ENCODE measurements at regions not wholly inside any gene's neighbourhood (a gene's known extent, or its start where the extent isn't known, plus 50 kb on each side); places are given as distances from the start of the nearest gene placed in this dataset.

DNA sequence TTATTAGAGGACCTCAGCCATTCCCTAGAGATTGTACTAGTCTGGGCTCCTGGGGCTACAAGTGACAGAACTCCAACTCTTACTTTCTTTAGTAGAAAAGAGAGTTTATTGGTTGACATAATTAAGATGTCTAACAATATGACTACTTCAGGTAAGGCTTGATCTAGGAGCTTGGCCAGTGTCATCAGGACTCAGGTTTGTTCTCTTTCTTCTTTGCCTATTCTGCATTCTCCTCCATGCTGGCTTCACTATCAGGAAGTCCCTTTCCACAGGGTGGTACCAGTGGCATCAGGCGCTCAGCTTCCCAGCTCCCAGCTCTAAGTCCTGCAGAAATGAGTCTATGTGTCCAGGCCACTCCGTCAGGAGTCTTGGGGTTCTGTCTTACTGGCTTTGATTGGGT, 286.1 kb upstream of the EEF2KMT start:
- Histone ChIP-seq H3K27me3 (ENCODE audit: low read length) (no peaks in the 10 kb centered on the region), H3K9me3 (ENCODE audit: insufficient read depth, low read length) (no peaks in the 10 kb centered on the region), H4K20me1 (ENCODE audit: low read depth, low read length) (no peaks in the 10 kb centered on the region), H3K9ac (ENCODE audit: low read length) (no peak overlapping the region), H2AFZ (ENCODE audit: low read depth, low read length, severe bottlenecking) (no peak overlapping the region), H3K4me2 (ENCODE audit: low read depth, low read length, poor library complexity, severe bottlenecking) (no peak overlapping the region), H3K9me2 (replicated peaks; ENCODE audit: insufficient read depth, low read length) (no peaks in the 10 kb centered on the region), H3K27ac (ENCODE audit: low read depth, low read length) (no peak overlapping the region), H3K36me3 (ENCODE audit: low read length) (no peaks in the 10 kb centered on the region), H3F3A (ENCODE audit: insufficient read depth) (no peaks in the 10 kb centered on the region), H3K79me2 (ENCODE audit: insufficient read depth, low read length) (no peaks in the 10 kb centered on the region), H3K4me3 (ENCODE audit: insufficient read depth, low read length, poor library complexity, severe bottlenecking) (no peak overlapping the region)
- TF ChIP-seq, protein P1, sequence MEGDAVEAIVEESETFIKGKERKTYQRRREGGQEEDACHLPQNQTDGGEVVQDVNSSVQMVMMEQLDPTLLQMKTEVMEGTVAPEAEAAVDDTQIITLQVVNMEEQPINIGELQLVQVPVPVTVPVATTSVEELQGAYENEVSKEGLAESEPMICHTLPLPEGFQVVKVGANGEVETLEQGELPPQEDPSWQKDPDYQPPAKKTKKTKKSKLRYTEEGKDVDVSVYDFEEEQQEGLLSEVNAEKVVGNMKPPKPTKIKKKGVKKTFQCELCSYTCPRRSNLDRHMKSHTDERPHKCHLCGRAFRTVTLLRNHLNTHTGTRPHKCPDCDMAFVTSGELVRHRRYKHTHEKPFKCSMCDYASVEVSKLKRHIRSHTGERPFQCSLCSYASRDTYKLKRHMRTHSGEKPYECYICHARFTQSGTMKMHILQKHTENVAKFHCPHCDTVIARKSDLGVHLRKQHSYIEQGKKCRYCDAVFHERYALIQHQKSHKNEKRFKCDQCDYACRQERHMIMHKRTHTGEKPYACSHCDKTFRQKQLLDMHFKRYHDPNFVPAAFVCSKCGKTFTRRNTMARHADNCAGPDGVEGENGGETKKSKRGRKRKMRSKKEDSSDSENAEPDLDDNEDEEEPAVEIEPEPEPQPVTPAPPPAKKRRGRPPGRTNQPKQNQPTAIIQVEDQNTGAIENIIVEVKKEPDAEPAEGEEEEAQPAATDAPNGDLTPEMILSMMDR (IDR thresholded peaks at IDR 0.05; ENCODE audit: insufficient read depth, low read length, poor library complexity, severe bottlenecking): no peak
- no peak for TF ChIP-seq EZH2phosphoT487 (conservative IDR thresholded peaks at IDR 0.05; ENCODE audit: low read length)

DNA sequence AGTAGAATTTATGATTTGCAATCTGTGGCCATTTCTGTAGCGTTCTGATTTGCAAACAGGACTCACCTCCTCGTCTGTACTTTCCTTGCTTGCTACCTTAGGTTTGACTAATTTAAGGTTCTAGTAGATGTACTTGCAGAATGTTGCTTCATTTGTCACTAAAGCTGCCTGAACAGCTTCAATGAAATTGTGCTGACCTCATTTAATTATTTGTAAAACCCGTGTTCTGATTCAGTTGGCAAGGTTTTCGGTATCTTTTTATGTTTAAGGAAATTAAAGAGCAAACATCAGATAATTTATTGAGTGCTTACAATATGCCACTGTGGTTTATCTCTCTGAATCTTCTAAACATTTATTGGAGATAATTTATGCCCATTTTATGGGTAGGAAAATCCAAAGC, 284.9 kb upstream of the EEF2KMT start:
- Histone ChIP-seq H3K36me3 (ENCODE audit: low read length) (no peaks in the 10 kb centered on the region), H3K27me3 (ENCODE audit: low read length) (no peaks in the 10 kb centered on the region), H3F3A (ENCODE audit: insufficient read depth) (no peaks in the 10 kb centered on the region), H3K79me2 (ENCODE audit: insufficient read depth, low read length) (no peaks in the 10 kb centered on the region), H3K9ac (ENCODE audit: low read length) (no peak overlapping the region), H3K27ac (ENCODE audit: low read depth, low read length) (no peak overlapping the region), H3K9me3 (ENCODE audit: insufficient read depth, low read length) (no peaks in the 10 kb centered on the region), H3K4me2 (ENCODE audit: low read depth, low read length, poor library complexity, severe bottlenecking) (no peak overlapping the region), H3K9me2 (replicated peaks; ENCODE audit: insufficient read depth, low read length) (no peaks in the 10 kb centered on the region), H3K4me3 (ENCODE audit: insufficient read depth, low read length, poor library complexity, severe bottlenecking) (no peak overlapping the region), H4K20me1 (ENCODE audit: low read depth, low read length) (no peaks in the 10 kb centered on the region), H2AFZ (ENCODE audit: low read depth, low read length, severe bottlenecking) (no peak overlapping the region)
- TF ChIP-seq, protein P1 (IDR thresholded peaks at IDR 0.05; ENCODE audit: insufficient read depth, low read length, poor library complexity, severe bottlenecking): no peak
- no peak for TF ChIP-seq EZH2phosphoT487 (conservative IDR thresholded peaks at IDR 0.05; ENCODE audit: low read length)

DNA sequence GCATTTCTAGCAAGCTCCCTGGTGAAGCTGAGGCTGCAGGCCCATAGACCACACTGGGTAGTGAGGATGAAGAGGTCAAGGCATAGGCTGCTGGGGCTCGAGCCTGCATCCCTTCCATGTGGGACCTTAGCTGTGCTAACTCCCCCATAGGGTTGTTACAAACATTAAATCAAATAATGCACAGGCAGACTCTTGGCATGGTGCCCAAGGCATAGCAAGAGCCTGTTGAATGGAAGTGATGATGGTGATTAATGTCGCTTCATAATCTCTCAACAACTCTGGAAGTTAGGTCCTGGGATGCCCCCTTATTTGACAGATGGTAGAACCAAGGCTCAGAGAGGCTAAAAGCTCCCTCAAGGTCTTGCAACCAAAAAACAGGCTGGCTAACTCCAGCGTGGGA, 283.9 kb upstream of the EEF2KMT start:
- Histone ChIP-seq H3K9ac (ENCODE audit: low read length) (no peak overlapping the region), H4K20me1 (ENCODE audit: low read depth, low read length) (no peaks in the 10 kb centered on the region), H3K4me3 (ENCODE audit: insufficient read depth, low read length, poor library complexity, severe bottlenecking) (no peak overlapping the region), H3K4me2 (ENCODE audit: low read depth, low read length, poor library complexity, severe bottlenecking) (no peak overlapping the region), H2AFZ (ENCODE audit: low read depth, low read length, severe bottlenecking) (no peak overlapping the region), H3K9me3 (ENCODE audit: insufficient read depth, low read length) (no peaks in the 10 kb centered on the region), H3F3A (ENCODE audit: insufficient read depth) (no peaks in the 10 kb centered on the region), H3K27ac (ENCODE audit: low read depth, low read length) (no peak overlapping the region), H3K79me2 (ENCODE audit: insufficient read depth, low read length) (no peaks in the 10 kb centered on the region), H3K36me3 (ENCODE audit: low read length) (no peaks in the 10 kb centered on the region), H3K27me3 (ENCODE audit: low read length) (no peaks in the 10 kb centered on the region), H3K9me2 (replicated peaks; ENCODE audit: insufficient read depth, low read length) (no peaks in the 10 kb centered on the region)
- TF ChIP-seq, protein P1 (IDR thresholded peaks at IDR 0.05; ENCODE audit: insufficient read depth, low read length, poor library complexity, severe bottlenecking): no peak
- no peak for TF ChIP-seq EZH2phosphoT487 (conservative IDR thresholded peaks at IDR 0.05; ENCODE audit: low read length)

All from SU-DHL-6 (cell line).